Right lung (tissue), 2 donors: ENCODE measurements at regions not wholly inside any gene's neighbourhood (a gene's known extent, or its start where the extent isn't known, plus 50 kb on each side); places are given as distances from the start of the nearest gene placed in this dataset.
"Not testable (repeated sequence)": the region's sequence is repeated elsewhere in the genome, so short reads cannot be mapped to it uniquely, and the experiment has no call there.

ENCODE experiments used
- DNase-seq, 2 donors: peaks; one replicate each; pipeline ENCODE4 v3.0.0-alpha.2; 2013

DNA sequence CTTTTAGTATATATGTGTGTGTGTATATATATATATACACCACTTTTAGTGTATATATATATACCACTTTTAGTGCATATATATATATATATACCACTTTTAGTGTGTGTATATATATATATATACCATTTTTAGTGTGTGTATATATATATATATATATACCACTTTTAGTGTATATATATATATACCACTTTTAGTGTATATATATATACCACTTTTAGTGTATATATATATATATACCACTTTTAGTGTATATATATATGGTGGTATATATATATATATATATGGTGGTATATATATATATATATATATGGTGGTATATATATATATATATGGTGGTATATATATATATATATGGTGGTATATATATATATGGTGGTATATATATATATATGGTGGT lies 79.5 kb upstream of the ANK3 start:
- not testable (repeated sequence) for DNase-seq

DNA sequence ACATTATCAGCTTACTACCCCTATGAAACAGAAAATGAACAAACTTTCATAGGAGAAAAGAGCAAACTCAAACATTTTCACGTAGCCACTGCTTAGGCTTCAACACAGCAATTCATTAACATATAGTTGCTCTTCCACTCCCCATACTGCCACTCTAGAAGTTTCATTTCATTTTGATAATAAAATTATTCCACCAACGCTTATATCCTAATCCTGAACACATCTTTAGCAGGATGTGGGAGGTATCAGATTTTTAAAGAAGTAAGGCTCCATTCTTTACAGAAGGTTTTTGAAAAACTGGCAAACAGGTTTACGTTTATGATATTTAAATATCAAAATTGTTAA lies 77.5 kb upstream of the ANK3 start:
- no peak for DNase-seq

DNA sequence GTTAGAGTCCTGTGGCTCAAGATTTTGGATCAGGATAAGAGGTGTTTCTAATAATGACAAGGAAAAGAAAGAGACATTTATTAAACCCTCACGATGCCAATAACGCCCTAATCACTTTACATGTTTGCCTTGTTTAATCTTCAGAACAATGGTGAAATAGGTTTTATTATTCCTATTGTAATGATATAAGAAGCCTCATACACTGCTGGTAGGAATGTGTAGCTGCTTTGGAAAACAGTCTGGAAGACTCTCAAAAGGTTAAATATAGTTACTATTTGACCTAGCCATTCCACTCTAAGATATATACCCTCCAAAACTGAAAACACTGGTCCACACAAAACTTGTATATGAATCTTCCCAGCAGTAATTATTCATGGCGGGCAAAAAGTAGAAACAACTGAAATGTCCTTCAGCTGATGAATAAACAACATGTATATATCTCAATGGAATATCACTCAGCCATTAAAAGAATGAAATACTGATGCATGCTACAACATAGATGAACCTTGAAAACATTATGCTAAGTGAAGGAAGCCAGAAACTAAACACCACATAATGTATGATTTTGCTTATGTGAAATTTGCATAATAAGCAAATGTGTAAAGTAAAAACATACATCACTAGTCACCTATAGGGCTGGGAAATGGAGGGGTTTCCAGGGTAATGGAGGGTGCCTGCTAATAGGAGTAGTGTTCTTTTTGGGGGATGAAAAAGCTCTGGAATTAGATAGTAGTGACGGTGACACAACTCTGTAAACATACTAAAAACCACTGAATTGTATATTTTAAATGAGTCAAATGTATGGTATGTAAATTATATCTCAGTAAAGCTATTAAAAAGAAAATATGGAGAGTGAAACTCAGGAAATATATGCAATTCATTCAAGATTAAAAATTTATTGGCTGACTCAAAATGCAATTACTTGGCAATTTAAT lies 76.9 kb upstream of the ANK3 start:
- DNase-seq: no peak

DNA sequence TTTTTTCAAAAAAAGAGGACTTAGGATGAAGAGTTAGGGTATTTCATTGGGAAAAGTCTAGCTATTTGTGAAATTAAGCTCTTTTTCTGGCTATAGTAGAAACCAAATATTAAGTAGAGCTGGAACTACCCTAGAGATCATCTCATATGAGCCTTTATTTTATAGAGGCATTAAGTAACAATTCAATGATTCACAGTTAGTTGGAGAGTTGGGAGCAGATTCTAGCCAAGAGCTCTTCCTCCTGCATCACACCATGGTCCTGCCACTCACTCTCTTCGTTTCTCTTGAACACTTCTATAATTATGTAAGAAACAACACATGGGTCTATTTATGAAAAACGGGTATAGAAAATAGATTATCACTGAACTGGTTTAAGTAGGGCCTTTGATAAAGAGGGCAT lies 76.1 kb upstream of the ANK3 start:
- DNase-seq: no peak

DNA sequence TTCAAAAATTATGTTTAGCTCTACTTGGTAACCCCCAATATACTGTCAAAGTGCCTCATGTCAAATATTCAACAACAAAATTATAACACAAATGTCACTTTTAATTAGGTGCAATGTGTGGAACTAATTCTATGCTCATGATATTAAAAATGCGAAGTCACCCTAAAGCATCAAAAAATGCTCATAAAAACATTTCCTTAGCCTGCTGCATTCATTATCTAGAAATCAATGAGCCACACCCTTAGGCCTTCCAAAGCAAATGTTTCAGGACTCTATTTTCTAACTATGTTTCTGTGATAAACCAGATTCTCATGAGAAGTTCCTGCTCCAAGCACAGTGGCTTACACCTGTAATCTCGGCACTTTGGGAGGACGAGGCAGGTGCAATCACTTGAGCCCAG lies 75.0 kb upstream of the ANK3 start:
- DNase-seq: no peak

DNA sequence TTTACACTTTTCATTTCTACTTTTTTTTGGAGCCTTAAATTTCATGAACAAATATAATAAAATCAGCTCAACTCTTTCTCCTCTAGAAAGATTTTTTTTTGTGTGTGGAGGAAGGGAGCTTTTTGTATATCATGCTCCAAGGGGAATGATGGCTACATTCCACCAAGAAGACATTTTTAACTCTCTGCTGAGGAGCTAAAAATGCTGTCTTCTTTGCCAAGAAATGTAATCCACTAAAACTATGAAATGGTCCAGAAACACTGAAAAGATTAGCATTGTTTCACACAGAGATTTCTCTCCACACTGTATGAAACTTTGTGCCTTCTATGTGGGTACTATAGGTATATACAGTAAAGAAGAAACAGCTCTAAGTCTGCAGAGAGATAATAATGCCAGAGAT lies 74.1 kb upstream of the ANK3 start:
- DNase-seq: no peak

DNA sequence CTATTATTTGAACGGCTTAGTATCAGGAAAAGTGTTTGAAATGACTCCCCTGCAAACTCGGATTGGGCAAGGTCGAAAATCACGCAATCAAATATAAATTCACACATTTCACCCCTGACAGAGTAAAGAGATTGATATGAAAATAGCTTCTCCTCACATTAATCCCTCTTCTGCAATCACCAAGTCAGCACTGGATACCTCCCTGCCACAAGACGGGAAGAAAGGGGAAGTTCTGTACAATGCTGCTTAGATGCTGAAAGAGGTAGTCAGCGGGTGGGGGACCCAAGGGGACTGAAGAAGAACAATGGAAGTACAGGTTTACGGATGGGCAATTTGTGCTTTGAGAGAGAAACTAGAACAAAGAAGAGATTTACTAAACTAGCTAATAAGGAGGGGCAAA lies 72.0 kb upstream of the ANK3 start:
- no peak for DNase-seq

DNA sequence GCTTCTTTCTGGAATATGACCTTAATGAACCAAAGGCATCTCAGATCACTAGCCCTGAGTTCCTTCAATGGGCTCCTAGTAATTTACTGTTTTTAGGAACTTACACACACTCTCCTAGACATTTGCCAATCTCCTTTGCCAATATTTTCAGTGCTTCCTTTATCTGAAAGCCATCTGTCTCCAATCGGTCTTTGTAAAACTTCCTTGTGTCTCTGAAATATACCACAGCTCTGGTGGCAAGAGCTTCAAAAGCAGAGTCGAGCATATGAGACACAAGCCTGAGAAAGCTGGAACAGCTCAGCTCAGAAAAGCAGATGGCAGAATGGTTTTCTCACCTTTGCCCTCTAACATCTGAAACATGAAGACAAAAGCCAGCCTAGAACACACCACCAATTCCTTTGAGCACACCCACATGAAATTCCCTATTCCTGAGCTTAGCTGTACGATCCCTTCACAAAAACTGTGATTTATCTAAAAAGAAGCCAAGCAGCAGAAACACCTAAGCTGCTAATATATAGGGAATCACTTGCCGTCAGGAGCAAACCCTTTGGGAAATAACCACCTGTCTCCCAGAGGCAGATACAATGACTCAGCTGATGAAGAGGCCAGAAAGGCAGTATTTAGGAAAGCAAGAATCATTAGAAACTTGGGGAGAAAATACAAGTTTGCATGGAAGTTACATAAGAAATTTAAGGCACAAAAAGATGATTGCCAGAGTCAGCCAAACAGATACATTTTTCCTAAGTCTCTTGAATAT lies 70.2 kb upstream of the ANK3 start:
- DNase-seq: no peak

DNA sequence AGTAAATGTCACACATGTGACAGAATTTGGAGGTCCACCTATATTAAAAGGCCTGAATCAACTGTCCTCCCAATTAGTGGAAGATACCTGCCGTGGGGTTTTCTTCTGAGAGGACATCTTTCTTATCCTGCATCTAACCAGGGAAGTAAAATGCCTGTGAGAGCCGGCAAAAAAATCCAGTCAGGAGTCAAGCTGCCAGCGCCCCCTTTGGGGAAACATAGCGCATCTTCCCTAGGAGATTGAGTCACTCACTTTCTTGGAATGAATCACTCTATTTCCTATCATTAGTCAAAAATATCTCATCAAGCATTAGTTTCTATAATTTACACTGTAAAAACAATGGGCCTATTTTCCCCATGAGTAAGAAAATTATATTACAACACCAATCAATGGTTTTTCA lies 66.4 kb upstream of the ANK3 start:
- DNase-seq: no peak

DNA sequence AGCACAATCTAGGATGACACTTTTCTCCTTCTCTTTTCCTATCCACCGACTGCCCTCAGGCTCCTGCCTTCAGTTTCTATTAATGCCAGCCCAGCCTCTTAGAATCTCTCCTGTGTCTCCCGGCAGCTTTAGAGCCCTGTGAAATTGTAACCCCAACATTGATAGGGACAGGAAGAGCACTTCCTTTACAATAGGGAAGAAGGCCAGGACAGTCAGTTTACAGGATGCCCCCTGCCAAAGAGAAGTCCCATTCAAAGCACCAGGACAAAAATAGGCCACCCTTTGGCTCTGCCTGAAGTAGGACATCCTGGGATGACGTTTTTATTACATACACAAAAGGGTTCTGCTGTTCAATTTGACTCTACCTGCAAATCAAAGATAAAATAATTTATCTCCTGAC lies 64.7 kb upstream of the ANK3 start:
- no peak for DNase-seq

DNA sequence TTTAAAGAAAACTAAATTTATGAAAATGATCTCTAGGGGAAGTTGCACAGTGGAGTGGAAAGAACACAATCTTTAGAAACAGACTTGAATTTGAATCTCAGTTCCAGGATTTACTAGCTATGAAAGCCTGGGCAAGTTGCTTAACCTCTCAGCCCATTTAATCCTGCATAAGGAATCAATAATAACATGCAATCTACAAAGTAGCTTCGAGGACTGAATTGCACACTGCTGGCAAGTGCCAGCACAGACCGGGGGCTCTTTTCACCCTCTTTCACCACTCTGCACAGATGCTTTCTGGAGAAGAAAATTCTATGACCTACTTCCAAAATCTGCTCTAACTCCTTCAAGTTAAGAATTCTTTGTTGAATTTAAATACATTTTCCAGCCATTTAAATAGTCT lies 63.4 kb upstream of the ANK3 start:
- DNase-seq: no peak

DNA sequence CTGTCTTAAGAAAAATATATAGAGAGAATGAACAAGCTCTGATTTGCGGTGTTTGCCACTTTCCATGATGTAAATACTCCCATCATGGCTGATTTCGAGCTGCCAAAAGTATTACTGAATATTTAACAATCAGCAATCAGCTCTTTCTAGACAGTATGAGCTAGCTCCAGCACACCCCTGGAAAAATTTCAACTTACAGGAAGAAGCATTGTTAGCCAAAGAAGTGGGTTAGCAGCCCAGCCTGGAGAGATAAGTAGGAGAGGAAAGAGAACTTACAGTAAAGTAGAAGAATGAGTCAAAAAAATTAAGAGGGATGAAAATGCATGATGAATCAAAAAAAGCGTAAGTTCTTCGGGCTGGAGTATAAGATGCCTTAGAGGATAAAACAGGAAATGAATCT lies 60.6 kb upstream of the ANK3 start:
- no peak for DNase-seq

DNA sequence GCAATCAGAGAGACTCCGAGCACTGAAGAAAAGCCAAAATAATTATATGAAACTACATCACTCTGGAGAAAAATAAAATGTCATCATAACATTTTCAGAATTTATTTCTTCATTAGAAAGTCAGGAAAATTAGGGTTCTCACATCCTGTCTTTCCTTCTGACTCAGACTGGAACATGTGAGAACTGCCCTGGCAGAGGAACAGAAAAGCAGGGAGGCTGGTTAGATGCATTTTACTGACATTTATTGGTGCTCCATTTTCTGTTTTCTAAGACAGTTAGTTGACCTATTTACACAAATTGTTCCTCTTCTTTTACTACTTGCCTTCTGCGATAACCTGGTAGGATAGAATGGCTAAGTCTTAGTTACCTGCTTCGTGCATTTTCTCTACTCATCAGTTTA lies 58.6 kb upstream of the ANK3 start:
- no peak for DNase-seq

DNA sequence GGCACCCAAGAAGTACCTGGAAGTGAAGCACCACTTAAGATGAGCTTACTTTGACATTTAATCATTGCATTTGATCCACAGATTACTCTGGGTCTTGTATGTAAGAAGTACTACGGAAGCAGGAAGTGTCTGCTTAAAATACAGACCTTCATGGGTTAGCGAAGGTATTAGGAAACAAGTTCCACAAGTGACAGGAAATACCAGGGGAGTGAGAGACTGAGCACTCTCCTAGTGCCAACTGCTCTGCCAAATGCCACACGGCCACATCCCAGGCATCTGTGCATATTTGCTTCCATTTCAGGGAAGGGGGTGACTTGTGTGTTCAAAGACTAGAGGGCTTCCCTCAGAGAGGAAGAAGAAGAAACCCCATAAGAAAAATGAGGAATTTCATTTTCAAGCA lies 57.2 kb upstream of the ANK3 start:
- DNase-seq: no peak

DNA sequence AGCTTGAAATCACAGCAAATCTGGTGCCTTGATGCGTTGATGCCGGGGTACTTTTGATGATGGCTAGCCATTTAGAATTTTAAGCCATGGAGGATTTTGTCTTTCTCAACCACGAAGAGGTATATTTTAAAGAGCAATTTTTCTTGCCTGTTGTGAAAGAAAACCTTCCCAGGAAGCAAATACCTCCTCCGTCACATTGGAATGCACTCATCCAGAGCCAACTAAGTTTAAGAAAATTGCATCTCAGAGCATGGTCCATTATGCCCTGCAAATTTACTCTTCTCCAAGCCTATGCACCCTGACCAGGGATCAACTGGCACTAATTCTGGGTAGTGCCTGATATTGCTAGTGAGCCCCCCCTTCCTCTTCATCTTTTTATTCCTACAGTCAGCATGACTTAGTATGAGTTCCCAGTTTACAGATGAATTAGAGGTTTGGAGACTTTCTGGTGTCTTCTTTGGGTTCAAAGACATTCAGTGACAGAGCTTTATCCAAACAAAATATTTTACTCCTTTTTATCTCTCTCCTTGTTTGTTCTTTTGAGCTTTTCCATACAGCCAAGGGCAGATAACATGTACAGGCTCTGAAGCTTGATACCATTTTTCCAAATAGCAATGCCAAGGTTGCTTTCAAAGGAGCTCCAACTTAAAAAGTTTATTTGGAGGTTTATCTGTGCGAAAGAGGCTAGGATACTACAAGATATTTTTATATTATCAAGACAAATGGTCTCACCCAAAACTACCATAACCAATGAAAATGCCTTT lies 56.6 kb upstream of the ANK3 start:
- DNase-seq: no peak

DNA sequence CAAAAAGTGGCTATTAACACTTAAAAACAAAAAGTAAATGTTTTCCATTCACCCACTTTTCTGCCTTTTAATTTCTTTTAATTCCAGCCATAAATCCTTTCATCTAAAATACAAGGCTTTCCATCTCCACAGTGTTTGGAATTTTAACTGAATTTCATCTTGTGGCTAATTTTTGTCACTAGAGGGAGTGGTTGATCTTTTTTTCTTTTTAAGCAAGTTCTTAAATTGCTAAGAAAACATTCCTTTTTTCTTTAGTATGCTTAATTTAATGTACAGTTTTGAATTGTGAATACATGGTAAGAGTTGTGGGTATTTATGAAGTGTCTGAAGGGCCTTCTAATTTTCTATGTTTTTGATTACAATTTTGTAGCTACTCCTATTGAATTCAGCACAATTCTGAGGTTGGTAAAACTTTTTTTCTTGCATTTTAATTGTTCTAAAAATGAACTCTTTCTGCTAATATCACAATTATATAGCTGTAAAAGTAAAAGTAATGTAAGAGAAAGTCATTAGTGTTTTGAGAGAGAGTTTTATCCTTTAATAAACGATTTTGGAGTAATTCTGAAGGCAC lies 54.9 kb upstream of the ANK3 start:
- no peak for DNase-seq

DNA sequence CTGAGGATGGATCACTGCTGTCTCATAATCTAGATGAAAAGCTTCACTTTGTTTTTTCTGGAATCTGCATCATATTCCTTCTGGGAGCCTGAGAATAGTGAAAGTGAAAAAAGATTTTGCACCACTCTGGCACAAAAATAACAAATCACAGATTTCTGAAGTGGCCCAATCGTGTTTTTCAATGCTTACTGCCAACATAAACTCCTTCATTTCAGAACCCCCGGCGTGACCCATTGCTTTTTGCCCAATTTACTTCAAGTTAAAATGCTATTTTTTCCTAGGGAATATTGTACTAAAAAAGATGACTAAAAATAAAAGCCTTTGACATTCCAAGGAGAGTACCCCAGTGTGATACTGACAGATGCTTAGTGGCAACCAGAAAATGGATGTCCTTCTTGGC lies 53.7 kb upstream of the ANK3 start:
- no peak for DNase-seq

DNA sequence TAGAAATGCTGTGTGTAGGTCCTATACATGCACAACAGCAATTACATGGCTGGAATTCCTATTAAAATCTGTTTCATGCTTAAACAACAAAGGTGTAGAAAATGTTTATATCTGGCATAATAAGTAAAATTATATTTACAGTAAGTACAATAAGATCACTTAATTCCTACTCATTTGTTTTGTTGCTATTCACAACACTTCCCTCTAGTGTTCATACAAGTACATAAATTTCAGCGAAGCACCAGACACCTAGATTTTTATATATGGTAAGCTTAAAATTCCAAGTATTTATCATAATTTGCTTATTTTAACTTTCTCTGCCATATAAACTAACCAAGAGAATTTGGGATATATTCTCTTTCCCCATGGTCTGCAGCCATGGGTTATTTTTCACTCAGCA lies 51.8 kb upstream of the ANK3 start:
- DNase-seq: no peak

DNA sequence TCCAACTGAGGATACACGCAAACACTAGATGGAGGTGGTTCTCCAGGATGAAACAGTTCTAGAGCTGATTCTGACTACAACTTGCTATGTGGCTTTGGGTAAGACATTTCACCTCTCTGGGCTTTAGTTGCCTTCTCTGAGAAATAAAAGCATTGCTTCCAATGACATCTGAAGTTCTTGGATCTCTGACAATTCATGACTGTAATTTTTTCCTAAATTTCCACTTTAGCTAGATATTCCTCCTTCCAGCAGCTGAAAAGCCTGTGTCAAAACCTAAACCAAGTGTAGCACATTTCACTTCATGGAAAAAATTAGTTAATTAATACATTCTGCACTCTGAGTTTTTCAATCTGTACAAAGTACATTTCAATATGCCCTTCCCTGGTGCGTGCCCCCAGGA lies 50.0 kb upstream of the ANK3 start:
- no peak for DNase-seq
